ENCODE measurements at regions not wholly inside any gene's neighbourhood (a gene's known extent, or its start where the extent isn't known, plus 50 kb on each side); places are given as distances from the start of the nearest gene placed in this dataset.
A peak's percentile ranks its signal among the peaks of the same experiment; 100 is the strongest.

DNA sequence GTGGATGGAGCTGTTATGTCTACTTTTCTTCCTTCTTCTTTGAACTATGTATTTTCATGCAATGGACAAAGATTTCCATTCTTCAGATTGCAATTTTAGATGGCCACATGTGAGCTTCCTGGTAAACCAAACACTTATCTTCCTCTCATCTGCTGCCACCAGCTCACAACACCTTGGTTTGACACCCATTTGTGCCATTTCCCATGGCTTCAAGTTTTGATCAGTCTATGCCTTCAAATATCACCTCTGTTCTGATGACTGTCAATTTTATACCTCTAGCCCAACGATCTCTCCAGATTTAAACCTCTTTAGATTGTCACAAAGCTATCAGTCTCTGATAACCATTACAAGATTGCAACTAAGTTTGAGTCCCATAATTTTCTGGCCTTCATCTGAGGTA lies 147.2 kb downstream of the TMEM38B start:
- H3F3A ChIP-seq (ENCODE audit: insufficient read depth): no peaks in the 10 kb centered on the region
- no peaks in the 10 kb centered on the region for H3K79me2 ChIP-seq (ENCODE audit: insufficient read depth)
- H4K20me1 ChIP-seq (ENCODE audit: insufficient read depth): no peaks in the 10 kb centered on the region
- in situ Hi-C loops (cut with MboI): no loop called here
- no peak overlapping the region for H2AFZ ChIP-seq
- no peak for DNase-seq
- no peaks in the 10 kb centered on the region for H3K9me2 ChIP-seq (ENCODE audit: insufficient read depth)
- no peak overlapping the region for H3K9ac ChIP-seq
- H3K4me3 ChIP-seq: no peak overlapping the region
- H3K36me3 ChIP-seq (ENCODE audit: low read depth): no peaks in the 10 kb centered on the region
- H3K27me3 ChIP-seq (replicated peaks; ENCODE audit: insufficient read depth): no peaks in the 10 kb centered on the region
- H3K27ac ChIP-seq: no peak overlapping the region
- H3K4me1 ChIP-seq (ENCODE audit: insufficient read depth): no peaks in the 10 kb centered on the region
- 60 to 81% methylated on average over 1 of the region's 1 CpG for WGBS, 2 experiments (ENCODE audit: low coverage in 1 of 2, low lambda C conversion rate in 2 of 2, missing lambda C conversion rate in 2 of 2)
- TF ChIP-seq EZH2 (IDR thresholded peaks at IDR 0.05; ENCODE audit: insufficient read depth, poor library complexity, severe bottlenecking) (no peak), EZH2phosphoT487 (IDR thresholded peaks at IDR 0.05; ENCODE audit: insufficient read depth, low read depth) (no peak)
- H3K4me2 ChIP-seq (ENCODE audit: unreplicated experiment): no peak overlapping the region
- H3K9me3 ChIP-seq (ENCODE audit: low read depth): no peaks in the 10 kb centered on the region

DNA sequence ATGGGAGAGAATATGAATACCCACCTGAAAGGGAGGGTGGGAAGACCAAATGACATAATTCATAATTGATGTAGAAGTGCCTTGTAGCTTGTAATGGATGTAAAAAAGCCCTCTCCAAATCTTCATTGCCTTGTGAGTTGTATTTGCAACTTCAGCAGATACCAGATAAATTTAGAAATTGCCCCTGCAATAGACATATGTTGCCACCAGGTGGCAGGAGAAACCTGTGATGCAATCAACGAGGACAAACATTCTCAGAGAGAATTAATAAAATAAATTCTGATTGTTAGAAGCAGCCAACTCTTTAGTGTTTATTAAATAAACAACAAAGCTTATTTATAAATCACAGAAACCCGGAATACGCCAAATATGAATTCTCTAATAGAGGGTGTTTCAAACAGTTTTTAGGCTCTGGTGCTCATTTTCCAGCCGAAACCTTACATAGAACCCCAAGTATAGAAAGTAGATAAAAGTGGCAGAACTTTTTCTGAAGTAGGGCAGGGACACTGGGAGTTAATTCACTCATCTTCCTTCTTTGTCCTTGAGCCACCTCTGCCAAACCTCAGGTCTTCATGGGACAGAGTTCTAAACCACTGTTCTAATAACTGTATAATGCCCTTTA lies 147.8 kb downstream of the TMEM38B start:
- in situ Hi-C loops (cut with MboI): no loop called here
- no peaks in the 10 kb centered on the region for H3K4me1 ChIP-seq (ENCODE audit: insufficient read depth)
- no peaks in the 10 kb centered on the region for H4K20me1 ChIP-seq (ENCODE audit: insufficient read depth)
- H3K27ac ChIP-seq: no peak overlapping the region
- no peaks in the 10 kb centered on the region for H3K36me3 ChIP-seq (ENCODE audit: low read depth)
- H3K9me3 ChIP-seq (ENCODE audit: low read depth): no peaks in the 10 kb centered on the region
- no peaks in the 10 kb centered on the region for H3K9me2 ChIP-seq (ENCODE audit: insufficient read depth)
- no peak overlapping the region for H3K4me2 ChIP-seq (ENCODE audit: unreplicated experiment)
- TF ChIP-seq EZH2 (IDR thresholded peaks at IDR 0.05; ENCODE audit: insufficient read depth, poor library complexity, severe bottlenecking) (no peak), EZH2phosphoT487 (IDR thresholded peaks at IDR 0.05; ENCODE audit: insufficient read depth, low read depth) (no peak)
- H2AFZ ChIP-seq: no peak overlapping the region
- H3K4me3 ChIP-seq: no peak overlapping the region
- no peaks in the 10 kb centered on the region for H3F3A ChIP-seq (ENCODE audit: insufficient read depth)
- H3K9ac ChIP-seq: no peak overlapping the region
- DNase-seq: peak; percentile 54
- no peaks in the 10 kb centered on the region for H3K27me3 ChIP-seq (replicated peaks; ENCODE audit: insufficient read depth)
- 30 to 37% methylated on average over 4 of the region's 4 CpGs for WGBS, 2 experiments (ENCODE audit: low coverage in 1 of 2, low lambda C conversion rate in 2 of 2, missing lambda C conversion rate in 2 of 2)
- no peaks in the 10 kb centered on the region for H3K79me2 ChIP-seq (ENCODE audit: insufficient read depth)

DNA sequence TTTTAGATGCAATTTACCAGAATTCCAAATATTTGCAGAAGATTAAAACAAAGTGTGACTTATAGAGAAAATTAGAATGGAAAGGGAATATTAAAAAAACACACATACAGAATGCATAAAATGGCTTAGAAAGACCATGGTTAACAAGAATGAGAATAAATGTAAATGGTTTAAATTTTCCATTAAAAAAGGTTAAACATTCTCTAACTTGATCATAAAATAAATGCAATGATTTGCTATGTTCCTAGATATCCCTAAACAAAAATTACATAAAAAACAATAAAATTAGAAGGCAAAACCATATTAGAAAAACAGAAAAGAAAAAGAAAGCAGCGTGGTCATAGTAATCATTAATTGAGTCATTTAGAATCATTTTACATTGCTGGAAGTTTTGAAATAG lies 152.5 kb downstream of the TMEM38B start:
- 24 to 36% methylated on average over 1 of the region's 1 CpG for WGBS, 2 experiments (ENCODE audit: low coverage in 1 of 2, low lambda C conversion rate in 2 of 2, missing lambda C conversion rate in 2 of 2)

DNA sequence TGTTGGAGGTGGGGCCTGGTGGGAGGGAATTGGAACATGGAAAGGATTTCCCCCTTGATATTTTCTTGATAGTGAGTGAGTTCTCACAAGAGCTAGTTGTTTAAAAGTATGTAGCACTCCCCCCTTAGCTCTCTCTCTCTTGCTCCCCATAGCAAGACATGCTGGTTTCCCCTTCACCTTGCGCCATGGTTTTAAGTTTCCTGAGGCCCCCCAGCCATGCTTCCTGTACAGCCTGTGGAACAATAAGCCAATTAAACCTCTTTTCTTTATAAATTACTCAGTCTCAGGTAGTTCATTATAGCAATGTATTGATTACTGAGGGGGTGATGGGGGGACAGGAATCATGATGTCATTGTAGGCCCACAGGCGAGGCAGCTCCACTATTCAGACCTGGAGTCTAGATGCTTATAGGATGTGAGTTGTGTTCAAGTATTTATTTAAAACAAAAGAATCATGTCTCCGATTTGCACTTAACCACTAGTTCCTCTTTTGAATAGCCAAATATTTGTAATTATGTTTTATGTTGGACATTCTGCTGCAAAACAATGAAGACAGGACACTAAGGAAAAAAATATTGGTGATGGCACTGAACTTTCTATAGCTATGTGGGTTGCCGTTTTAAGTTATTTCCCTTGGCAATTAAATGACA lies 156.6 kb downstream of the TMEM38B start:
- H3K27me3 ChIP-seq (replicated peaks; ENCODE audit: insufficient read depth): no peaks in the 10 kb centered on the region
- in situ Hi-C loops (cut with MboI): no loop called here
- H2AFZ ChIP-seq: no peak overlapping the region
- no peak overlapping the region for H3K9ac ChIP-seq
- WGBS, 2 experiments (ENCODE audit: low coverage in 1 of 2, low lambda C conversion rate in 2 of 2, missing lambda C conversion rate in 2 of 2): 43 to 53% methylated on average over 4 of the region's 4 CpGs
- H3K9me3 ChIP-seq (ENCODE audit: low read depth): no peaks in the 10 kb centered on the region
- no peaks in the 10 kb centered on the region for H3K36me3 ChIP-seq (ENCODE audit: low read depth)
- no peaks in the 10 kb centered on the region for H3F3A ChIP-seq (ENCODE audit: insufficient read depth)
- no peaks in the 10 kb centered on the region for H4K20me1 ChIP-seq (ENCODE audit: insufficient read depth)
- H3K4me3 ChIP-seq: no peak overlapping the region
- no peak for TF ChIP-seq EZH2 (IDR thresholded peaks at IDR 0.05; ENCODE audit: insufficient read depth, poor library complexity, severe bottlenecking)
- TF ChIP-seq EZH2phosphoT487 (IDR thresholded peaks at IDR 0.05; ENCODE audit: insufficient read depth, low read depth): no peak
- no peak overlapping the region for H3K4me2 ChIP-seq (ENCODE audit: unreplicated experiment)
- no peak for DNase-seq
- H3K9me2 ChIP-seq (ENCODE audit: insufficient read depth): no peaks in the 10 kb centered on the region
- no peak overlapping the region for H3K27ac ChIP-seq
- no peaks in the 10 kb centered on the region for H3K79me2 ChIP-seq (ENCODE audit: insufficient read depth)
- H3K4me1 ChIP-seq (ENCODE audit: insufficient read depth): no peaks in the 10 kb centered on the region

More for the DNA sequence above, 152.5 kb downstream of the TMEM38B start:
- Histone ChIP-seq H3F3A (ENCODE audit: insufficient read depth) (no peaks in the 10 kb centered on the region), H3K4me1 (ENCODE audit: insufficient read depth) (no peaks in the 10 kb centered on the region), H4K20me1 (ENCODE audit: insufficient read depth) (no peaks in the 10 kb centered on the region), H3K27ac (no peak overlapping the region), H3K4me2 (ENCODE audit: unreplicated experiment) (no peak overlapping the region), H3K4me3 (no peak overlapping the region), H3K36me3 (ENCODE audit: low read depth) (no peaks in the 10 kb centered on the region), H3K9me2 (ENCODE audit: insufficient read depth) (no peaks in the 10 kb centered on the region), H3K79me2 (ENCODE audit: insufficient read depth) (no peaks in the 10 kb centered on the region), H3K27me3 (replicated peaks; ENCODE audit: insufficient read depth) (no peaks in the 10 kb centered on the region), H3K9me3 (ENCODE audit: low read depth) (no peaks in the 10 kb centered on the region), H2AFZ (no peak overlapping the region), H3K9ac (no peak overlapping the region)
- no peak for DNase-seq
- TF ChIP-seq EZH2 (IDR thresholded peaks at IDR 0.05; ENCODE audit: insufficient read depth, poor library complexity, severe bottlenecking) (no peak), EZH2phosphoT487 (IDR thresholded peaks at IDR 0.05; ENCODE audit: insufficient read depth, low read depth) (no peak)
- in situ Hi-C loops (cut with MboI): no loop called here
